TTC549 (cell line): ENCODE measurements at regions not wholly inside any gene's neighbourhood (a gene's known extent, or its start where the extent isn't known, plus 50 kb on each side); places are given as distances from the start of the nearest gene placed in this dataset.
"Not testable (repeated sequence)": the region's sequence is repeated elsewhere in the genome, so short reads cannot be mapped to it uniquely, and the experiment has no call there.

Experiments
- FAIRE-seq: peaks from 2 replicates; lab custom pipeline; 2012; peaks lifted over from hg19 to GRCh38; lab: Jason Lieb, UNC

DNA sequence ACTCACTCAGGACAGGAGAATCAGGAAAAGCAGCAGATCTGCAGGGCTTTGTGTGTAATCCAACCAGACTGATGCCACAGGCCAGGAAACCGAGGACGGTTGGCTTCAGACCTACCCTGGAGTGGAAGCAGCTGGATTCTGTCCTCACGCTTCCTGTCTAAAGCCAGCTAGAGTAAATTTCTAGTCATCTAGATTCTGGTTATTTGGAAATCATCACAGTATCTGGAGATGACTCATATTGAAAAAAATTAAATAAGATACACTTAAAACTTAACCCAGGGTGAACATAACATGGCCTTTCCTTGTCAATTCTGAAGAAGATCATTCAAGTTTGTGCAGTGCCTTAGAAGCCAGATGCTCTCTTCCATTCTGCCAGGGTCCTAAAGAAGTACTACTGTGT, 288.9 kb upstream of the PLGLB2 start:
- FAIRE-seq: not testable (repeated sequence)

DNA sequence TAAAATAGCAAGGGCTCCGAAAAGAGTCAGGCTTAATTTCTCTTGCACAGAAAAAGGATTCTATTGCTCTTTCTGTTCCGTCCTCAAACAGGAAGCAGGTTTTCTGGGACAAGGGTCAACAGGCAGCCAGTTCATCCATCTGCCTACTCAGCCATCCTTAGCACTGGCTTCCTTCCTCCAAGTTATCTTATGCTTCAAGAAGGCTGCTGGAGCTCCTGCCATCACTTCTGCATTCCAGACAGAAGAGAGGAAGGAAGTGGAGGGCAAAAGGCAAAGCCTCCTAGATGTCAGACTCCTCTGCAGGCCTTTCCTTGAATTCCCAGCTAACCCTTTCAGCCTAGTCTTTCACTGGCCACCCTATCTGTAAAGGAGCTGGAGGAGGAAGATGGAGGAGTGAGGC, 287.8 kb upstream of the PLGLB2 start:
- FAIRE-seq: not testable (repeated sequence)

DNA sequence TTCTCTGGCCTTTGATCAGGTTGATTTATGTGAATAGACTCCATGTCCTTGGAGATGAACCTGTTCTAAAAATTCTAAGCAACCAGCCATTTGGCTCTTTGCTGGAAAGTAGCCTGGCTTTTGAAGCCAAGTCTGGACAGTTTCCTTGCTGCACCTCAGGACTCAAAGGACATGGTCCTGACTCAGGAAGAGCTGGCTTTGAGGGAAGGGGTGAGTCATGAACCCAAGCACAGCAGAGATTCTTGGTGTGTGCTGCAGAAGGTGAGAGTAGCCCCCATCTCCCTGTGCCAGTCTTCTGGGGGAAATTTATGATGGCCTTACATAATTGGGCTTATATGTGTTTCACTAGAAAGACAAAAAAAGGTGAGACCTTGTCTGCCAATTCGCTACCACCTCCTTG, 287.2 kb upstream of the PLGLB2 start:
- not testable (repeated sequence) for FAIRE-seq

- not testable (repeated sequence) for FAIRE-seq
Observed at GRCh38 chr2:87461671-87462070, 286.2 kb upstream of the PLGLB2 start.

DNA sequence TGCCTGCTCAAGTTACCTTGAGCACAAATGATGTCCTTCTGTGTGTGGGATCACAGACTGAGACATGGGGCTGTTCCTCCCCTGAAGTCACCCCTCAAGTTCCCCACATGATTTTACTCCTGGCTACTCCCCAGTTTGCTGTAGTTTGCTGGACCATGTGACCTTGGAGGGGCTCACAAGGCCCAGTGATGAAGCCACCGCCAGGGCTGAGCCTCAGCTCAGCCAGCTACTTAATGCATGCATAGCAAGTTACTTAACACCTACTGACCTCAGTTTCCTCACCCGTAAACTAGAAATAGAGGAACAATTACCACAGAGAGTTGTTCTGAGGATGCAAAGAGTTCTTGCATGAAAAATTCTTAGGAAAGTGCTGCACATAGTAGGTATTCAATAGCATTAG, 283.7 kb upstream of the PLGLB2 start:
- not testable (repeated sequence) for FAIRE-seq

GRCh38 chr2:87465730-87466129, 282.2 kb upstream of the PLGLB2 start:
- FAIRE-seq: not testable (repeated sequence)

DNA sequence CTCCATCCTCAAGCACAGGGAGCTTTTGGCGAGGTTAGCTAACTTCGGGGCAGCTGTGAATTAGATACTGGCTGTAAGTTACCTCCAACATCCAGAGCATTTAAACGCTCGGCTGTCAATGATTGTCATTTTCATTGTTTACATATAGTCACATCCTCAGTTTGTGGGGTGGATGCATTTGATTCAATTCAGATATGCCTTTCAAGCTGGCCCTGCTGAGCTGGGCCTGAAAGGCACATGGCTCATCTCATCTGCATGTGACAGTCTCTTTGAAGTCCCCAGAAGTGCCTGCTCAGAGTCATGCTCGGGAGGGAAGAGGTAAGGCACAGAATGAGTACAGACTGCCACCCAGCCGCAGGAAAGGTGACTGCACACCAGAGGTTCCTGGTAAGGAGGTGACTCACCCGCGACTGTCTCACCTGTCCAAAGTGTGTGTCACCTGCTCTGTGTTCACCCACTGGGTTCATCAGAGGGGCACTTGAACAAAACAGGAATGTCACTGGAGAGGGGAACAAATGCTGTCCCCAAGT, 281.2 kb upstream of the PLGLB2 start:
- not testable (repeated sequence) for FAIRE-seq

GRCh38 chr2:87468429-87468981, 279.4 kb upstream of the PLGLB2 start:
- not testable (repeated sequence) for FAIRE-seq

GRCh38 chr2:87469180-87470151, 278.4 kb upstream of the PLGLB2 start:
- FAIRE-seq: not testable (repeated sequence)

DNA sequence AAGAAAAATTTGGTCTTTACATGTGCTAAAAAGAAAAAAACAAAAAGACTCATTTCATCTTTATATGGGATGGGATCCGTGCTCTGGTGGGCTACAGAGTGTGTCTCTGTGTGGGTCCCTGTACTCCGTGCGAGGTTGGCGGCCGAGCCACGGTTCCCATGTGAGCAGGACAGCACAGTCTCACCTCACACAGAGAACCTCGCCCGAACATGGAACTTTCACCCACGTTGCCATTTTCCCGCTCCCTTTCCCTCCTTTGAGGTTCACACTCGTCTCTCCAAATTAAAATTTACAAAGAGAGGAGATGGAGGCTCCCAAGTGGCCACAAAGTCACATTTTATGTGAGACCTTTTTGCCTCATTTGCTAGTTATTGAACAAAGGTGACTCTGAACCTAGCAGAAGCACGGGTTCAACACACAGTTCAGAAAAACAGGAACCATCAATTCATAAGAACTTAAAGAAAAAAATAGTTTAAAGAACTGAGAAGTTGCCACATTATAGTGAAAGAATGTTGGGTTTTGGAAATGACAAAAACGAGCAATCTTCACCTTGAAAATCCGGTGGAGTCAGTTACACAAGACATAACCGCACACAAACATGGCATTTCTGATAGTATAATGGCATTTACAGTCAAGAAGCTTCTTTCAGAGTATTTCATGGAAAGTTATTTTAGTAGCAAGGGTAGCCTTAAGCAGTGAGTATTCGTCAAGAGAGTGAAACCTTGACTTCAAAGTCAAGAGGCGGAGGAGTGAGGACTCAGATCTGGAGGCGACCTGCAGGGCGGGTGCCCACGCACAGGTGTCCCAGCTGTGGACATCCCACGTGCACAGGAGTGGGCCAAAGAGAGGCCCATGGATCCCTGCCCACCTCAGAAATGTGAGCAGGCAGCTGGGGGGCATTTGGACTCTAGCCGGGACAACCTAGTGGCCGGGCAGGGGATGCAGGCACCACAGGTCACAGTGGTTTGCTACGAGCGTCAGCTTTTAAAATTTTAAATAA, 277.2 kb upstream of the PLGLB2 start:
- FAIRE-seq: not testable (repeated sequence)

DNA sequence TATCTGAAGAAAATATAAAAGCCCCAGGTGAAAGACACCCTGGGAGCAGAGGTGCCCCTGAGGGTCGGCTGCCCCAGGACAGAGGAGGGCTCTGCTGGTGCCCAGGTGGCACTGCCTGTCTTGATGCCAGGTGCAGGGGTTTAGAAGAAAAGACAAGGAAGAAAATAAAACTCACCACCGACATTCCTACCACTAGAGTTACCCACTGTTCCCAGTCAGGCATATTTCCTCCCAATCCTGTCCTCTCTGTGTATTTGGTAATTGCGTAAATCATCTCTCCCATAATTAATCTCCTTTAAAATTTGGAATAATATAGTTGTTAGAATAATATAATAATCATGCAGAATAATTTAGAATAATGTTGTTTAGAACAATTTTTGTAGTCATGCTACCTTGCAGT, 276.4 kb upstream of the PLGLB2 start:
- not testable (repeated sequence) for FAIRE-seq

GRCh38 chr2:87476223-87476872, 271.5 kb upstream of the PLGLB2 start:
- FAIRE-seq: peak; percentile 31

GRCh38 chr2:87476936-87477335, 271.0 kb upstream of the PLGLB2 start:
- not testable (repeated sequence) for FAIRE-seq

DNA sequence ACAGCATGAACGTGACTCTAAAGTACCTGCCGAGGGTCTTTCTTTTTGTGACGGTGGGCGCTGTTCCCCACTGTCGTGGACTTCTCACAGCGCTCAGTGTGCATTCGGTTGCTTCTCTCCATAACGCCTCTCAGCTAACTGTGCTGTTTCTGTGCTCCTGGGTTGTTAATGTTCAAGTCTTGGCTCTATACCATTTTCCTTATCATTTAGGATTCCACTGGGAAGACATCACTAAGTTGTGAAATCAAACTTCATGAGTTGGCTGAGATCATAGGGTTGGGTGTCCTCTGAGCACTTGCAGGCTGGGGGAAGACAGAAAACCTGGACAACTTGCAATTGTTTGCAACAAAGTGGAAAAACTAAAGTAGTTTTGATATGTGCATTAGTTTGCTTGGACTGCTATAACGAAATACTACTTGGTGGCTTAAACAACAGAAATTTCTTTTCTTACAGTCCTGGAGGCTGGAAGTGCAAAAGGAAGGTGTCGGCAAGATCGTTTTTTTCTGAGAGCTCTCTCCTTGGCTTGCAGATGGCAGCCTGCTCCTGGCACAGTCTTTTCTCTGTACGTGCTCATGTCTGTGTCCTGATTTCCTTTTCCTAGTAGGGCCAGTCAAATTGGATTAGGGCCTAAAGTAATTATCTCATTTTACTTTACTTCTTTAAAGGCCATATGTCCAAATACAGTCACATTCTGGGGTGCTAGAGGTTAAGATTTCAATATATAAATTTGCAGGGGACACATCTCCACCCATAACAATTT, 270.0 kb upstream of the PLGLB2 start:
- FAIRE-seq: not testable (repeated sequence)

- FAIRE-seq: not testable (repeated sequence)
Observed at GRCh38 chr2:87478911-87479310, 269.0 kb upstream of the PLGLB2 start.

DNA sequence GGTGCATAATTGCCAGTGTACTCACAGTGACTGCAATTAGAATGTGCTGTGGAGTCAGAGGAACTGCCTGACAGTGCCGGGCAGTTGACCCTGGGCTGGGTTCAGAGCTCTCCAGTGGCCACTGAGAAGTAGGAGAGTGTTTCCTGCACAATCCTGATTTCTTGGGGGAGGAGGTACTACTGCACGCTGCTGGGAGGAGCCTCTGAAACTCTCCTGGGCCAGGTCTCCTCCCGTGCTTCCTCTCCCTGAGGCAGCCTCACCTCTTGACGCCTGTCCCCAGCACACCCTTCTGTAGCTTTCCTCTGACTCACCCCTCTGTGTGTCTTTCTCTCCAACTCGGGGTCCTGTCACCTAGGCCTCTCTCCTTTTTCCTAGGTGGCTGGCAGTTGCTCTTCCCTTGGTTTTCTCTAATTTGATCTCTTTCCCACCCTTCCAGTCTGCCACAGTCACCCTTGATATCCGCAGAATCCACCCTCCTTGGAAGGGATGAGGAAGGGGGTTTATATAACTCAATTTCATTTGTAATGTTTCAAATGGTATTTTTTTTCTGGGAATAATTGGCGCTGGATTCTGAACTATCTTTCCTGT, 264.7 kb upstream of the PLGLB2 start:
- not testable (repeated sequence) for FAIRE-seq

DNA sequence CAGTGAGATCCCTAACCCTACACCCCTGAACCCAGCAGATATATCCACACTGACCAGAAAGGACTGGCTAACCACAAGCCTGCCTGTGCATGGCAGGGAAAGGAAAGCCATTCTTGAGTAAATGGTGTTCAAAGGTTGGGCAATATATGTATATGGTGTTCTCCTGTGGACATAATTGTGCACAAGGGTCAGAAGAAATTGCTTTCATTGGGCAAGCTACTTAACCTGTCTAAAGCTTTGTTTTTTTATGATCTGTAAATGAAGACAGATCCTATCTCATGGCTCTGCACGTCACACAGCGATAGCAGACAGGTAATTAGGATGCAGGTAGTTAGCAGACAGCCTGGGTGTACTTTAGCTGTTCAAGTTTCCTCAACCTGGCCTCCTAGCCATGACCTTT, 263.5 kb upstream of the PLGLB2 start:
- not testable (repeated sequence) for FAIRE-seq

GRCh38 chr2:87485455-87485854, 262.4 kb upstream of the PLGLB2 start:
- FAIRE-seq: not testable (repeated sequence)

GRCh38 chr2:87485884-87486283, 262.0 kb upstream of the PLGLB2 start:
- not testable (repeated sequence) for FAIRE-seq

DNA sequence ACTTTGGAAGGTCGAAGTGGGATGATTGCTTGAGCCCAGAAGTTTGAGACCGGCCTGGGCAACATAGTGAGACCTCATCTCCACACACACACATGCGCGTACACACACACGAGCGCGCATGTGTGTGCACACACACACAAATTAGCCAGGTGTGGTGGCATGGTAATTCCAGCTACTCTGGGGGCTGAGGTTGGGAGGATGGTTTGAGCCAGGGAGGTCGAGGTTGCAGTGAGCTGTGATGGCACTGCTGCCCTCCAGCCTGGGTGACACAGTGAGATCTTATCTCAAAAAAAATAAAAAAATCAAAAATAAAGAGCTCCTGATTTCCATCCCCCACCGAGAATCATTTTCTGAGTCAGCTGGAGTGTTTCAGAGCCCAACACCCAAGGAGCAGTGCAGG, 261.5 kb upstream of the PLGLB2 start:
- FAIRE-seq: not testable (repeated sequence)
